HepG2 (cell line): ENCODE measurements at regions not wholly inside any gene's neighbourhood (a gene's known extent, or its start where the extent isn't known, plus 50 kb on each side); places are given as distances from the start of the nearest gene placed in this dataset.

Experiments used
- ATAC-seq: fragments of 200-7000 bp; cut with Tn5 transposase; 3 replicates; pipeline ENCODE4 v1.9.1; 2020; ENCODE audit warnings: mild to moderate bottlenecking, moderate library complexity
- BruUV-seq: library from RNA; stranded (reverse); fragments of 400-500 nt; replicated peaks from 2 replicates; lab custom pipeline; 2021; lab: Mats Ljungman, UMichigan
- CTCF ChIA-PET: fragments of 300-600 bp; formaldehyde crosslinking; extraction: SDS; loops from one replicate; lab custom pipeline; 2021; ENCODE audit warnings: low total read pairs, inconsistent platforms, low intra/inter-chr PET ratio; lab: Yijun Ruan, JAX
- POLR2A ChIA-PET: fragments of 350-600 bp; sonication (Branson Sonifier 250); formaldehyde crosslinking; loops from one replicate; lab custom pipeline; 2020; ENCODE audit warnings: antibody characterized with exemption, inconsistent platforms; lab: Yijun Ruan, JAX
- DNase-seq: peaks from one replicate; pipeline ENCODE4 v3.0.0-alpha.2; 2015; ENCODE audit warnings: low spot score
- FAIRE-seq: peaks from 3 replicates; lab custom pipeline; 2011; peaks lifted over from hg19 to GRCh38; lab: Jason Lieb, UNC
- H2AFZ ChIP-seq: one replicate; pipeline ENCODE4 v1.6.1; 2011; ENCODE audit warnings: low read length, inconsistent platforms
- H3K27ac ChIP-seq: fragments of 300-600 bp; 3 replicates; pipeline ENCODE4 v1.8.0; 2011; ENCODE audit warnings: mixed run types, mild to moderate bottlenecking, mixed read lengths, low read length, inconsistent platforms; ENCODE audit not compliant: insufficient read depth; ENCODE audit errors: extremely low read length
- H3K27me3 ChIP-seq, 2 experiments: fragments of 200-600 bp in 1 of 2; 2 replicates in 1 of 2; 3 replicates in 1 of 2; pipeline versions ENCODE4 v1.6.0 to v1.8.0; 2011; ENCODE audit warnings: low read length in 2 of 2, mild to moderate bottlenecking in 2 of 2, moderate library complexity in 2 of 2, inconsistent platforms in 1 of 2; ENCODE audit not compliant: insufficient read depth in 2 of 2, control insufficient read depth in 1 of 2
- H3K36me3 ChIP-seq, 2 experiments: fragments of 200-600 bp in 1 of 2; replicated peaks in 1 of 2; 2 replicates in 1 of 2; 3 replicates in 1 of 2; pipeline versions ENCODE4 v1.5.1 to v1.8.0; 2011; ENCODE audit warnings: low read length in 2 of 2, inconsistent platforms in 1 of 2; ENCODE audit not compliant: insufficient read depth in 2 of 2, control insufficient read depth in 1 of 2
- H3K4me1 ChIP-seq: 2 replicates; pipeline ENCODE4 v1.5.1; 2012; ENCODE audit warnings: low read length, inconsistent platforms; ENCODE audit not compliant: insufficient read depth
- H3K4me2 ChIP-seq: 2 replicates; pipeline ENCODE4 v1.6.0; 2011; ENCODE audit warnings: low read depth, low read length, inconsistent platforms
- H3K4me3 ChIP-seq, 3 experiments: fragments of 200-600 bp in 1 of 3; sonication (generic), shearing (Covaris generic) in 1 of 3; replicated peaks in 1 of 3; 2 replicates each; pipeline ENCODE4 v1.5.1; 2011 to 2016; ENCODE audit warnings: low read length in 3 of 3, inconsistent platforms in 2 of 3, low read depth in 2 of 3, mild to moderate bottlenecking in 2 of 3, control low read depth in 1 of 3, mixed read lengths in 1 of 3; ENCODE audit not compliant: insufficient read depth in 1 of 3
- H3K79me2 ChIP-seq: one replicate; pipeline ENCODE4 v1.6.1; 2011; ENCODE audit warnings: low read length, inconsistent platforms; ENCODE audit not compliant: insufficient read depth
- H3K9ac ChIP-seq: 2 replicates; pipeline ENCODE4 v1.6.0; 2011; ENCODE audit warnings: mild to moderate bottlenecking, low read depth, low read length, inconsistent platforms; ENCODE audit not compliant: insufficient read depth
- H3K9me3 ChIP-seq: 2 replicates; pipeline ENCODE4 v1.5.1; 2012; ENCODE audit warnings: mild to moderate bottlenecking, low read length
- H4K20me1 ChIP-seq: 2 replicates; pipeline ENCODE4 v1.6.0; 2011; ENCODE audit warnings: inconsistent platforms, mild to moderate bottlenecking, low read length, moderate library complexity; ENCODE audit not compliant: insufficient read depth
- HOMEZ ChIP-seq: IDR thresholded peaks from 2 replicates; pipeline ENCODE4 v1.6.1; 2016; ENCODE audit warnings: low read depth
- KDM6A ChIP-seq: IDR thresholded peaks from 2 replicates; pipeline ENCODE4 v1.6.1; 2016; ENCODE audit warnings: low read depth
- KLF13 ChIP-seq: sonication (generic); formaldehyde crosslinking; IDR thresholded peaks from 2 replicates; pipeline ENCODE4 v1.4.0; 2020; ENCODE audit warnings: mild to moderate bottlenecking, missing genetic modification reagents
- RXRA ChIP-seq: sonication (generic); formaldehyde crosslinking; IDR thresholded peaks from 2 replicates; pipeline ENCODE4 v1.5.1; 2020; ENCODE audit warnings: missing genetic modification reagents
- TP53 ChIP-seq: sonication (generic); formaldehyde crosslinking; conservative IDR thresholded peaks from 2 replicates; pipeline ENCODE4 v1.4.0; 2020; ENCODE audit warnings: missing genetic modification reagents
- ZFP36L1 ChIP-seq: sonication (generic); formaldehyde crosslinking; IDR thresholded peaks from 2 replicates; pipeline ENCODE4 v1.8.0; 2022; ENCODE audit warnings: mild to moderate bottlenecking, missing genetic modification reagents, moderate library complexity
- ZFP36L2 ChIP-seq: sonication (generic); formaldehyde crosslinking; IDR thresholded peaks from 2 replicates; pipeline ENCODE4 v1.4.0; 2020; ENCODE audit warnings: missing genetic modification reagents
- ZFP41 ChIP-seq: sonication (generic); formaldehyde crosslinking; IDR thresholded peaks from 2 replicates; pipeline ENCODE4 v1.4.0; 2020; ENCODE audit warnings: mild to moderate bottlenecking, missing genetic modification reagents, borderline replicate concordance
- ZNF138 ChIP-seq: sonication (generic); formaldehyde crosslinking; IDR thresholded peaks from 2 replicates; pipeline ENCODE4 v1.5.0; 2020; ENCODE audit warnings: mild to moderate bottlenecking, low read depth, missing genetic modification reagents
- ZNF142 ChIP-seq: sonication (generic); formaldehyde crosslinking; IDR thresholded peaks from 2 replicates; pipeline ENCODE4 v1.4.0; 2020; ENCODE audit warnings: missing genetic modification reagents
- ZNF232 ChIP-seq: sonication (generic); formaldehyde crosslinking; IDR thresholded peaks from 2 replicates; pipeline ENCODE4 v1.4.0; 2020; ENCODE audit warnings: missing genetic modification reagents, borderline replicate concordance
- ZNF557 ChIP-seq: sonication (generic); formaldehyde crosslinking; IDR thresholded peaks from 2 replicates; pipeline ENCODE4 v1.4.0; 2020; ENCODE audit warnings: missing genetic modification reagents
- ZSCAN31 ChIP-seq: sonication (generic); formaldehyde crosslinking; IDR thresholded peaks from 2 replicates; pipeline ENCODE4 v1.5.0; 2020; ENCODE audit warnings: low read depth, mild to moderate bottlenecking, missing genetic modification reagents
- WGBS: methylation state at CpG from one replicate; pipeline ENCODE4 v1.1.6; 2017; ENCODE audit warnings: low lambda C conversion rate; 5-methylcytosine and 5-hydroxymethylcytosine counted together
- in situ Hi-C: cut with HindIII; loops from 2 replicates; pipeline ENCODE4 v1.10.0; 2017; ENCODE audit warnings: low pct_unique_long_range_greater_than_20kb; ENCODE audit not compliant: extremely low pct_ligation_motif_present
- intact Hi-C: fragments of 100-400 bp; cut with micrococcal nuclease; formaldehyde crosslinking; loops from one replicate; pipeline ENCODE4 v1.10.0; 2022; ENCODE audit not compliant: unreplicated experiment
- TF ChIP-seq, protein P1 (sequence below): sonication (generic); formaldehyde crosslinking; IDR thresholded peaks from 2 replicates; pipeline ENCODE4 v1.5.0; 2020; ENCODE audit warnings: mild to moderate bottlenecking, missing genetic modification reagents
- TF ChIP-seq, protein P2 (sequence below): sonication (generic); formaldehyde crosslinking; IDR thresholded peaks from 2 replicates; pipeline ENCODE4 v1.4.0; 2020; ENCODE audit warnings: missing genetic modification reagents

- H3K4me1 ChIP-seq, result no peaks in the 10 kb centered on the region
- H3K79me2 ChIP-seq, result no peaks in the 10 kb centered on the region
- no peak for ATAC-seq
- no TSS peak for BruUV-seq
- DNase-seq, result no peak
- no peak overlapping the region for H2AFZ ChIP-seq
- no peaks in the 10 kb centered on the region for H3K27me3 ChIP-seq
- no peaks in the 10 kb centered on the region for H3K9me3 ChIP-seq
- FAIRE-seq, result no peak
- POLR2A ChIA-PET, result no interaction called here
- no peak overlapping the region for H3K4me3 ChIP-seq
- no peak overlapping the region for H3K27ac ChIP-seq
- in situ Hi-C loops (no loop called here), intact Hi-C loops (no loop called here)
- CTCF ChIA-PET, result no interaction called here
- H3K4me2 ChIP-seq, result no peak overlapping the region
- no peaks in the 10 kb centered on the region for H3K36me3 ChIP-seq
- no peaks in the 10 kb centered on the region for H4K20me1 ChIP-seq
- WGBS, result 4% methylated on average over 1 of the region's 1 CpG
- no peak overlapping the region for H3K9ac ChIP-seq
- no peak for TF ChIP-seq ZNF142 (CRISPR knock-in tag)
- TF ChIP-seq ZNF557 (CRISPR knock-in tag), result no peak
- TF ChIP-seq, protein P1, sequence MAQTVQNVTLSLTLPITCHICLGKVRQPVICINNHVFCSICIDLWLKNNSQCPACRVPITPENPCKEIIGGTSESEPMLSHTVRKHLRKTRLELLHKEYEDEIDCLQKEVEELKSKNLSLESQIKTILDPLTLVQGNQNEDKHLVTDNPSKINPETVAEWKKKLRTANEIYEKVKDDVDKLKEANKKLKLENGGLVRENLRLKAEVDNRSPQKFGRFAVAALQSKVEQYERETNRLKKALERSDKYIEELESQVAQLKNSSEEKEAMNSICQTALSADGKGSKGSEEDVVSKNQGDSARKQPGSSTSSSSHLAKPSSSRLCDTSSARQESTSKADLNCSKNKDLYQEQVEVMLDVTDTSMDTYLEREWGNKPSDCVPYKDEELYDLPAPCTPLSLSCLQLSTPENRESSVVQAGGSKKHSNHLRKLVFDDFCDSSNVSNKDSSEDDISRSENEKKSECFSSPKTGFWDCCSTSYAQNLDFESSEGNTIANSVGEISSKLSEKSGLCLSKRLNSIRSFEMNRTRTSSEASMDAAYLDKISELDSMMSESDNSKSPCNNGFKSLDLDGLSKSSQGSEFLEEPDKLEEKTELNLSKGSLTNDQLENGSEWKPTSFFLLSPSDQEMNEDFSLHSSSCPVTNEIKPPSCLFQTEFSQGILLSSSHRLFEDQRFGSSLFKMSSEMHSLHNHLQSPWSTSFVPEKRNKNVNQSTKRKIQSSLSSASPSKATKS (CRISPR knock-in tag), result no peak
- TF ChIP-seq, protein P2, sequence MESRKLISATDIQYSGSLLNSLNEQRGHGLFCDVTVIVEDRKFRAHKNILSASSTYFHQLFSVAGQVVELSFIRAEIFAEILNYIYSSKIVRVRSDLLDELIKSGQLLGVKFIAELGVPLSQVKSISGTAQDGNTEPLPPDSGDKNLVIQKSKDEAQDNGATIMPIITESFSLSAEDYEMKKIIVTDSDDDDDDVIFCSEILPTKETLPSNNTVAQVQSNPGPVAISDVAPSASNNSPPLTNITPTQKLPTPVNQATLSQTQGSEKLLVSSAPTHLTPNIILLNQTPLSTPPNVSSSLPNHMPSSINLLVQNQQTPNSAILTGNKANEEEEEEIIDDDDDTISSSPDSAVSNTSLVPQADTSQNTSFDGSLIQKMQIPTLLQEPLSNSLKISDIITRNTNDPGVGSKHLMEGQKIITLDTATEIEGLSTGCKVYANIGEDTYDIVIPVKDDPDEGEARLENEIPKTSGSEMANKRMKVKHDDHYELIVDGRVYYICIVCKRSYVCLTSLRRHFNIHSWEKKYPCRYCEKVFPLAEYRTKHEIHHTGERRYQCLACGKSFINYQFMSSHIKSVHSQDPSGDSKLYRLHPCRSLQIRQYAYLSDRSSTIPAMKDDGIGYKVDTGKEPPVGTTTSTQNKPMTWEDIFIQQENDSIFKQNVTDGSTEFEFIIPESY (CRISPR knock-in tag), result no peak
- TF ChIP-seq RXRA (CRISPR knock-in tag), result no peak
- TF ChIP-seq TP53 (CRISPR knock-in tag), result no peak
- no peak for TF ChIP-seq KDM6A (CRISPR knock-in tag)
- no peak for TF ChIP-seq ZSCAN31
- TF ChIP-seq ZNF138 (CRISPR knock-in tag), result no peak
- no peak for TF ChIP-seq ZFP36L2 (CRISPR knock-in tag)
- TF ChIP-seq HOMEZ (CRISPR knock-in tag), result no peak
- TF ChIP-seq ZFP41 (CRISPR knock-in tag), result no peak
- no peak for TF ChIP-seq ZFP36L1 (CRISPR knock-in tag)
- no peak for TF ChIP-seq ZNF232 (CRISPR knock-in tag)
- TF ChIP-seq KLF13, result no peak
Observed at GRCh38 chr18:67281746-67282145, 234.8 kb downstream of the DSEL start.
